ENCODE measurements at regions not wholly inside any gene's neighbourhood (a gene's known extent, or its start where the extent isn't known, plus 50 kb on each side); places are given as distances from the start of the nearest gene placed in this dataset.

GRCh38 chr2:163389838-163390237, 346.0 kb downstream of the FIGN start (continued):
- TF ChIP-seq ZNF431 (CRISPR knock-in tag; IDR thresholded peaks at IDR 0.05): no peak
- no peak for TF ChIP-seq PRMT5 (CRISPR knock-in tag; IDR thresholded peaks at IDR 0.05)

- DNase-seq (ENCODE audit: extremely low read depth in 1 of 4, low spot score in 3 of 4) (no peak), FAIRE-seq (no peak), ATAC-seq (no peak)
- in situ Hi-C loops (cut with MboI) (no loop called here), intact Hi-C loops (cut with micrococcal nuclease) (no loop called here)
- Histone ChIP-seq H3K9me3 (replicated peaks; ENCODE audit: control insufficient read depth, insufficient read depth, low read depth, low read length) (no peaks in the 10 kb centered on the region; the same call in 1 of the 2 replicates), H3K9me1 (ENCODE audit: control insufficient read depth, insufficient read depth, low read length) (no peaks in the 10 kb centered on the region), H3K4me1 (replicated peaks in 1 of 2; ENCODE audit: control insufficient read depth in 2 of 2, insufficient read depth in 2 of 2, low read length in 2 of 2) (no peaks in the 10 kb centered on the region), H3K27me3 (ENCODE audit: control insufficient read depth in 2 of 2, insufficient read depth in 2 of 2, low read length in 2 of 2) (no peaks in the 10 kb centered on the region), H3K4me3 (no peak overlapping the region), H4K20me1 (replicated peaks; ENCODE audit: control insufficient read depth, insufficient read depth, low read length) (no peaks in the 10 kb centered on the region), H3K79me2 (ENCODE audit: control insufficient read depth, insufficient read depth, low read length) (no peaks in the 10 kb centered on the region), H3K36me3 (ENCODE audit: control insufficient read depth, insufficient read depth, low read length) (no peaks in the 10 kb centered on the region), H3K9ac (ENCODE audit: insufficient read depth in 1 of 2, low read depth in 2 of 2, low read length in 2 of 2) (no peak overlapping the region), H3K4me2 (ENCODE audit: insufficient read depth, low read length) (no peak overlapping the region), H2AFZ (ENCODE audit: low read depth, low read length) (no peak overlapping the region), H3K27ac (ENCODE audit: extremely low read depth, low read depth, low read length) (no peak overlapping the region)
- CTCF ChIA-PET (ENCODE audit: low intra/inter-chr PET ratio): no interaction called here
- POLR2A ChIA-PET: no interaction called here
- WGBS (ENCODE audit: insufficient coverage, low coverage, missing lambda C conversion rate): 0% methylated on average over 2 of the region's 2 CpGs
- no TSS peak for BruUV-seq (replicated peaks)
- TF ChIP-seq THRAP3 (IDR thresholded peaks at IDR 0.05; ENCODE audit: borderline replicate concordance) (no peak), GTF2A2 (tag; IDR thresholded peaks at IDR 0.05) (no peak)
These were observed 360.3 kb downstream of the FIGN start for GRCh38 chr2:163375472-163375871.

- no peaks in the 10 kb centered on the region for H3K27me3 ChIP-seq (ENCODE audit: control insufficient read depth in 2 of 2, insufficient read depth in 2 of 2, low read length in 2 of 2)
- no peaks in the 10 kb centered on the region for H3K36me3 ChIP-seq (ENCODE audit: control insufficient read depth, insufficient read depth, low read length)
- no peak overlapping the region for H3K27ac ChIP-seq (ENCODE audit: extremely low read depth, low read depth, low read length)
- H3K4me1 ChIP-seq (replicated peaks in 1 of 2; ENCODE audit: control insufficient read depth in 2 of 2, insufficient read depth in 2 of 2, low read length in 2 of 2): no peaks in the 10 kb centered on the region
- TF ChIP-seq OTX1 (CRISPR knock-in tag; IDR thresholded peaks at IDR 0.05) (no peak), DACH1 (IDR thresholded peaks at IDR 0.05; ENCODE audit: partially characterized antibody) (no peak), ZNF77 (CRISPR knock-in tag; IDR thresholded peaks at IDR 0.05) (no peak), ERF (CRISPR knock-in tag; IDR thresholded peaks at IDR 0.05) (no peak), SMAD3 (CRISPR knock-in tag; conservative IDR thresholded peaks at IDR 0.05) (no peak), HDAC1 (IDR thresholded peaks at IDR 0.05) (no peak)
- in situ Hi-C loops (cut with MboI) (no loop called here), intact Hi-C loops (cut with micrococcal nuclease) (no loop called here)
- no peak overlapping the region for H3K9ac ChIP-seq (ENCODE audit: insufficient read depth in 1 of 2, low read depth in 2 of 2, low read length in 2 of 2)
- no peak for DNase-seq (ENCODE audit: extremely low read depth in 1 of 4, low spot score in 3 of 4)
- ChIA-PET POLR2A (no interaction called here), CTCF (ENCODE audit: low intra/inter-chr PET ratio) (no interaction called here)
- no peaks in the 10 kb centered on the region for H3K9me1 ChIP-seq (ENCODE audit: control insufficient read depth, insufficient read depth, low read length)
- no peaks in the 10 kb centered on the region; the same call in 1 of the 2 replicates for H3K9me3 ChIP-seq (replicated peaks; ENCODE audit: control insufficient read depth, insufficient read depth, low read depth, low read length)
- no peaks in the 10 kb centered on the region for H3K79me2 ChIP-seq (ENCODE audit: control insufficient read depth, insufficient read depth, low read length)
- no peak overlapping the region for H3K4me2 ChIP-seq (ENCODE audit: insufficient read depth, low read length)
- no peak for ATAC-seq
- BruUV-seq (replicated peaks): no TSS peak
- no peaks in the 10 kb centered on the region for H4K20me1 ChIP-seq (replicated peaks; ENCODE audit: control insufficient read depth, insufficient read depth, low read length)
- WGBS (ENCODE audit: insufficient coverage, low coverage, missing lambda C conversion rate): 2% methylated on average over 2 of the region's 2 CpGs
- H3K4me3 ChIP-seq: no peak overlapping the region
- no peak for FAIRE-seq
- H2AFZ ChIP-seq (ENCODE audit: low read depth, low read length): no peak overlapping the region
These were observed 360.7 kb downstream of the FIGN start for GRCh38 chr2:163375070-163375469.
